GM21390 (cell line): ENCODE measurements at regions not wholly inside any gene's neighbourhood (a gene's known extent, or its start where the extent isn't known, plus 50 kb on each side); places are given as distances from the start of the nearest gene placed in this dataset.
A peak's percentile ranks its signal among the peaks of the same experiment; 100 is the strongest.
"Not testable (repeated sequence)": the region's sequence is repeated elsewhere in the genome, so short reads cannot be mapped to it uniquely, and the experiment has no call there.

Source experiments
- ATAC-seq: cut with Tn5 transposase; IDR thresholded peaks from one replicate; pipeline ENCODE4 v1.9.1; 2021; ENCODE audit not compliant: unreplicated experiment

DNA sequence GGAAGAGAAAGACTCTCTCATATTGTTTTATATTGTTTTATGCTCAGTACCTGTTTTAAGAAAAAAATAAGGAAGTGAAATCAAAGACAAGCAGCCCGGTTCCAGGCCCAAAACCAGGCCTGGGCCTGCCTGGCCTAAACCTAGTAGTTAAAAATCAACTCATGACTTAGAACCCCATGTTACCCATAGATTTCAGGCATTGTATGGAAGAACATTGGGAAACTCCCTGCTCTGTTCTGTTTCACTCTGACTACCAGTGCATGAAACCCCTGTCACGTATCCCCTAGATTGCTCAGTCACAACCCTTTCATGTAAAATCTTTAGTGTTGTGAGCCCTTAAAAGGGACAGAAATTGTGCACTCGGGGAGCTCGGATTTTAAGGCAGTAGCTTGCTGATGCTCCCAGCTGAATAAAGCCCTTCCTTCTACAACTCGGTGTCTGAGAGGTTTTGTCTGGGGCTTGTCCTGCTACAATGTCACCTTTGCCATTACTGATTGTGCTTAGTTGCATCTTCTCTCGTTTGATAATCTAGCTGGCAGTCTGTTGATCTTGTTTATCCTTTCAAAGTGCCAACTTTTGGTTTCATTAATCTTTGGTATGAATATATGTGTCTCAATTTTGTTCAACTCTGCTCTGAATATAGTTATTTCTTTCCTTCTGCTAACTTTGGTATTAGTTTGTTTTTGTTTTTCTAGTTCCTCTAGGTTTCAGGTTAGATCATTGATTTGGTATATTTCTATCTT is 842.8 kb upstream of the NDST4 start:
- ATAC-seq = not testable (repeated sequence)

DNA sequence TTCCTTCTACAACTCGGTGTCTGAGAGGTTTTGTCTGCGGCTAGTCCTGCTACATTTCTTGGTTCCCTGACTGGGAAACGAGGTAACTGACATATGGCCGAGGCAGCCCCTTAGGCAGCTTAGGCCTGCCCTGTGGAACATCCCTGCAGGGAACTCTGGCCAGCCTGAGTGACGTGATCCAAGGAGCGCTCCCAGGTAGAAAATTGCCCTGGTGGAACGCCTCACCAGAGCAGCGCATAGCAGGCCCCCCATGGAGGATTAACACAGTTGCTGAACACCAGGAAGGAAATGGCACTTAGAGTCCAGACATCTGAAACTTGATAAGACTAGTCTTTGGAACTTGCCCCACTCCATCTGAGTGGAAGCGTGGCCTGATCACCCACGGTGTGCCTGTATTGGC is 837.4 kb upstream of the NDST4 start:
- ATAC-seq = no peak

DNA sequence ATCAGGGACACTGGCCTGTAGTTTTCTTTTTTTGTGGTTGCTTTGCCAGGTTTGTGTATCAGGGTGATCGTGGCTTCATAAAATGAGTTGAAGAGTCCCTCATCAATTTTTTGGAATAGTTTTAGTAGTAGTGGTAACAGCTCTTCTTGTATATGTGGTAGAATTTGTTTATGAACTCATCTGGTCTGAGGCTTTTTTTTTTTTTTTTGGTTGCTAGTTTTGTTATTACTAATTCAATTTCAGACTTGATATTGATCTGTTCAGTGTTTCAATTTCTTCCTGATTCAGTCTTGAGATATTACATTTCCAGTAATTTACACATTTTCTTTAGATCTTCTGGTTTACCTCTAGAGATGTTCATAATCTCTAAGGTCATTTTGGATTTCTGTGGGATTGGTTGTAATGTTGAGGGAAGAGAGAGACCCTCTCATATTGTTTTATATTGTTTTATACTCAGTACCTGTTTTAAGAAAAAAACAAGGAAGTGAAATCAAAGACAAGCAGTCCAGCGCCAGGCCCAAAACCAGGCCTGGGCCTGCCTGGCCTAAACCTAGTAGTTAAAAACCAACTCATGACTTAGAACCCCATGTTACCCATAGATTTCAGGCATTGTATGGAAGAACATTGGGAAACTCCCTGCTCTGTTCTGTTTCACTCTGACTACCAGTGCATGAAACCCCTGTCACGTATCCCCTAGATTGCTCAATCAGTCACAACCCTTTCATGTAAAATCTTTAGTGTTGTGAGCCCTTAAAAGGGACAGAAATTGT is 836.7 kb upstream of the NDST4 start:
- ATAC-seq = peak; percentile 80

DNA sequence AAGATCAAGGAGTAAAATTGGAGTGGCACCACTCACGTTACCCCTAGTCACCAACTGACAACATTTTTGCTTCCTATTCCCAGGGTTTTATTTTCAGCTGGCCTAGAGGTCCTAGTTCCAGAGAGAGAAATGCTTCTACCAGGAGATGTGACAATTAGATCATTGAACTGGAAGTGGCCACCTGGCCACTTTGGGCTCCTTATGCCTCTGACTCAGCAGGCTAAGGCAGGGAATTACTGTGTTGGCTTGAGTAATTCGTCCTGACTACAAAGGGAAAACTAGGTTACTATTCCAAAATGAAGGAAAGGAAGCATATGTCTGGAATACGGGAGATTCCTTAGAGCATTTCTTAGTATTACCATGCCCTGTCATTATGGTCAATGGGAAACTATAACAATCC is 831.6 kb upstream of the NDST4 start:
- ATAC-seq = no peak

DNA sequence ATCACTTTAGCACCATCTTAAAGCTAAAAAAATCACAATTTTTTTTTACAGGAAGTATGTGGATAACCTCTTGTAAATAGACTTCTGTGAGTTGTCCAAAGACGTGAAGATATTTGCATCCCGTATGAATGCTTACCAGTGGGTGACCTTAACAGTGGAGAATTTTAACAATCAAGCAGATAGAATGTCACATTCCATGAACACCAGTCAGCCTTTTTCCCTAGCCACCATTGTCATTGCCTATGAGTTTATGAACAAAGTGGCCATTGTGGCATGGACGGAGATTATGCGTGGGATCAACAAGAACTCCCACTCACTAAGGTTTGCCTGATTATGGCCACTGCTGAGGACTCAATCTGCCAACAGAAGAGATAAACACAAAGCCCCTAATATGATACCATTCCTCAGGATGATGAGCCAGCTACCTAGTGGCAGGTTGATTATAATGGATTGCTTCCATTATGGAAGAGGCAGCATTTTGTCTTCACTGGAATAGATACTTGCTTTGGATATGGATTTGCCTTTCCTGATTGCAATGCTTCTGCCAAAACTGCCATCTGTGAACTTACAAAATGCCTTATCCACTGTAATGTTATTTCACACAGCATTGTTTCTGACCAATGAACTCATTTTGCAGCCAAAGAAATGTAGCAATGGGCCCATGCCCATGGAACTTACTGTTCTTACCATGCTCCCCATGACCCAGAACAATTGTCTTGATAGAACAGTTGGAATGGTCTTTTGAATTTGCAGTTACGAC is 830.9 kb upstream of the NDST4 start:
- ATAC-seq = no peak

DNA sequence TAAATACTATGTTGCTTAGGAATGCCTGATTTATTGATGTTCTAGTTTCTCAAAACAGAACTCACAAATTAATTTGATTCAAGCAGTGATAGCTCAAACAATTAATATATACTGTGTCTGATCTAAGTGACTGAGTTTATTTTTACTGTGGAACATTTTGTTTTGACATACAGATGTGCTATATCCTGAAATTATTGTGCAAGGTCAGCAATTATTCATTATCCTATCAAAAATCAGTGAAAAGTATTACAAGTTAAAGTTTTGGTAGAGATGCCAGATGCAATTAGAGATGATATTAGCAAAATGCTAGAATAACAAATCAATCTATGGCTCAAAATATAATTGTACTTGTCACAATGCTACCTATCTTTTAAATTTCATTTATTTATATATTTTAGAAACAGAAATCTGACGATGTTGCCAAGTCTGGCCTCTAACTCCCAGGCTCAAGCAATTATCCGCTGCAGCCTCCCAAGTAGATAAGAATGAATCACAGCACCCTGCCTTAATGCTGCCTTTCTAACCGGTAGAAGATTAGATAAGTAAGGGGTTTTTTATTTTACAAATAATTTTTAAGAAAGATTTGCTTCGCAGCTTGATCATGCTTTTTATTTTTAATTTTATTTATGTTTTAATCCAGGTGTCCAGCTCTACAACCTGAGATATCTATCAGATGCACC is 825.5 kb upstream of the NDST4 start:
- no peak for ATAC-seq

DNA sequence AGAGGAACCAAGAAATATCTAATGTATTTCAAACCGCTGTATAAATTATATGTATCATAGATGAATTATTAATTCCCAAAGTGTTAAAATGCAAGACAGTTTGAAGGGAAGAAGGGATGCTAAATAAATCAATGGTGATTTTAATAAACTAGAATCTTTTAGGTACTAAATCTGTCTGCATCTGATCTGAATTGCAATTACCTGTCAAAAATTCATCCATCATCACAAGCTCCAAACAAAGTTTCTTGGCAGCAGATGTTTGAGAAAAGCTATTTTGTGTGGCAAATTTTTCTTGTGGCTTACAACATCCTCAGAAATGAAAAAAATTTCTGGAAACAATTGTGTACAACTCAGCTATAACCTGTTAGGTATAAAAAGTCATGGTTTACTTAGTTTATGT is 816.0 kb upstream of the NDST4 start:
- ATAC-seq = no peak

DNA sequence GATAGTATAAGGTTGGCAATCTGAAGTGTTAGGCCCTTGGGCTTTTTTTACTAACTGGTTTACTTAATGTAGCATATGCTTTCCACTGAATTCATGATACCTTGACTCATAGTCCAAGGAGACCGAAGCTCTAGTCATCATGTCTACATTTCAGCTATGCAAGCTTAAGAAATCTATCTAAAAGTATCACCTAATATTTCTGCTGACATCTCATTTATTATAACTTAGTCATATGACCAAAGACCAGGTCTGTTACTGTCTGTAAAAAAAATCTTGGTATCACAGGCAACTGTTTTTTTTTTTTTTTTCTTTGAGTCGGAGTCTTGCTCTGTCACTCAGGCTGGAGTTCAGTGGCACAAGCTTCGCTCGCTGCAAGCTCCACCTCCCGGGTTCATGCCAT is 814.0 kb upstream of the NDST4 start:
- ATAC-seq = no peak

DNA sequence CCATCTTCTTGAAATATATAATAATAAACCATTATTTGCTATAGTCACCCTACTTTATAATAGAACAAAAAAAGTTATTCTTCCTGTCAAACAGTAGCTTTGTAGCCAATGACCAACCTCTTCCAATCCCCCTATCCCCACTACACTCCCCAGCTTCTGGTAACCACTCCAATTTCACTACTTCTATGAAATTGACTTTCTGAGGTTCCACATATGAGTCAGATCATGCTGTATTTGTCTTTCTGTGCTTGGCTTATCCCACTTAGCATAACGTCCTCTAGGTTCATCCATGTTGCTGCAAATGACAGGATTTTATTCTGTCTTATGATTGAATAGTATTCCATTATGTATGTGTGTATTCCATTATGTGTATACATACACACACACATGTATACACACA is 809.7 kb upstream of the NDST4 start:
- ATAC-seq = no peak

DNA sequence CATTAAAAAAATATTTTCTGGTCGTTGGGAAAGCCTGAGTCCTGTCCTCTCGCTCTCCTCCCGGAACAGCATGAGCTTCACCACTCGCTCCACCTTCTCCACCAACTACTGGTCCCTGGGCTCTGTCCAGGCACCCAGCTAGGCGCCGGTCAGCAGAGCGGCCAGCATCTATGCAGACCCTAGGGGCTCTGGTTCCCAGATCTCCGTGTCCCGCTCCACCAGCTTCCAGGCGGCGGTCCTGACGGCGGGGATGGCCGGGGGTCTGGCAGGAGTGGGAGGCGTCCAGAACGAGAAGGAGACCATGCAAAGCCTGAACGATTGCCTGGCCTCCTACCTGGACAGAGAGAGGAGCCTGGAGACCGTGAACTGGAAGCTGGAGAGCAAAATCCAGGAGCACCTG is 807.2 kb upstream of the NDST4 start:
- no peak for ATAC-seq

DNA sequence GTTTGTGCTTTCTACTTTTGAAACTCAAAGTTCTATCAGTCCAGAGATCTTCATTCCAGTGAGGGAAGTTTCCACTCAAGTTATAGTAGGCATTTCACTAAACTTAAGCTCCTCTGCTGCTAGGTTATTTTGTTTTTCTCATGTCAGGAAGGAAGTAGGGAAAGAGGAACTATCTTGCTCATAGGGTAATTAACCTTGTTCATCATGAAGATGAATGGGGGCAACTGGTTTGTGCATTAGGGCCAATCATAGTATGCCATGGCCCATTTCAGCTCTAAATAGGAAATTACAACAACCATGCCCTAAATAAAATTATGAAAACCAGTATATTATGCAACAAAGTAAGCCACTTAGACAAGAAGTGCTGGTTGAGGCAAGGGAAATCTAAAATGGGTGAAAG is 804.7 kb upstream of the NDST4 start:
- no peak for ATAC-seq

DNA sequence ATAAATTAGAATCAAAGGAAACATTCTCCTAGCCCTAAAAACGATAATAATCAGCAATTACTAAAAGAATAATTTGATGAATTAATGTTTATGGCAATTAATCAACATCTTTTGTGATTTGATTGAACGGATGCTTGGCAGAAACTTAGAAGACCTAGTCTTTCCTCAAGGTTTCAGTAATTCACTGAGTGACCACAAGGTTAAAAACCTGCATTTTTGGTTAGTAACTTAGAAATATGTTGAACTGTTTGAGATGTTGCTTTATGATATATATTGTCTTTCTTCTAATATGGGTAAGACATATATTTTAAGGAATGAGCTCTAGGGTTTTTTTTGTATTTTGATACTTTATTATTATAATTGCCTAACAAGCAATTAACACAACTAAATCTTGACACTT is 793.0 kb upstream of the NDST4 start:
- no peak for ATAC-seq

DNA sequence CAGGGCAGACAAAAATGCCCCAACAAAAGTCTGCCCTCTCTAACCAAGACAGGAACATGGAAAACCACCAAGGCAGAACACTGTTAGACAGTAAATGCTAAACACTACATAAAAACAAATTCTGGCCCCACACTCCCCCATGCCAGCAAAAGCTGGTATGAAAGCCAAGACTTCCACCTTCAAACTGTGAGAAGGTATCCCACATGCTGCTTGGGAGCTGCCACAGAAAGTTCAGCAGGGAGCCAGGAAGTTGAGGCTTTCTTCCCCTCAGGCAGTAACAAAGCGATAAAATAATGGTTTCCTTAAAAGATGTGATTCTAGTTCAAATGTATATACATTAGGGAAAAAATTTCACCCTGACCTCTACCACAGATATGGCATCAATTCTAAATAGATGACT is 770.4 kb upstream of the NDST4 start:
- ATAC-seq = no peak

DNA sequence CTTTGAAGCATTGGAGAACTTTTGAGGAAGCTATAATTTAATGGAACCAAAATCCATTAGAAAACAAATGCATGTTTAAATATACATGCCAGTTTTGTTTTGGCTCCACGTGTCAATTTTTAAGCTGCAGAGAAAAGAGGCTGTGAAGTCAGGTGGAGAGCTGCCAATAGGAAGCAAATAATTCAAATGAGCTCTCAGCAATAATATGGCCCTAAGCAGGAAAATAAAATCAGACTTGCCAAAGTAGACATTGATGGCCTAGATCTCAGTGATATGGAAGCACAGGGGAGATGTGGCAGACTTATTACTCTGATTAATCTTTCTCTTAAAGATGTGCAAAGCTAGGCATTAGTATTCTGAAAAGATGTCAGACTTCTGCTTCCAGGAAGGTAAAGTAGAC is 769.8 kb upstream of the NDST4 start:
- ATAC-seq = no peak

DNA sequence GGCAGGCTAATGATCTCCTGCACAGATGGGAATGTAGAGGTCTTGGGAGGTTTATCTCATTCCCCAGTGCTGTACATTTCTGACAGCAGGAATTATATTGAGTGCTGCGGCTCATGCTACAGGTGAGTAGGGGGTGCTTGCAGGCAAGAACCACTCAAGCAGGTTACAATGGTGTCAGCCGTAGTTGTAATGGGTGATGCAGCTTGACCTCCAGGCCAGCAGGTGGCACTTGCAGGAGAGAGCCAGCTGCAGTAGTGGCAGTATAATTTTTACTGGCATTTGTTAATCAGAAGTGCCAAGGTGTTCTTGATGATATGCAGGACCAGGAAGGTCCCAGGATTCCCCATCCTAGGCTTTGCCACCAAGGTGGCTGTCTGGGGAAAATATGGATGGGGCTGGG is 759.6 kb upstream of the NDST4 start:
- ATAC-seq = no peak

DNA sequence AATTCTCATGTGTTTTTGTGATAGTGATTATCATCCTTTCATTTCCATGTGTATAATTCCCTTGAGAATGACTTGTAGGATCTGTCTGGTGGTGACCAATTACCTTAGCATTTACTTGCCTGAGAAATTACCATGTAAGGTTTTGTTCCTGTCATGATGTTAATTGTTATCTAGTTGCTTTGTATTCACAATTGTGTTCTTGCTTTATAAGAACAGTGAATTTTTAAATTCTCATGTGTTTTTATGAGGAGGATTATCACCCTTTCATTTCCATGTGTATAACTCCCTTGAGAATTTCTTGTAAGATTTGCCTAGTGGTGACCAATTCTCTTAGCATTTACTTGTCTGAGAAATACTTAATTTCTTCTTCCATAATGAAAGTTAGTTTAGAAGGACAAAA is 758.2 kb upstream of the NDST4 start:
- ATAC-seq = no peak

DNA sequence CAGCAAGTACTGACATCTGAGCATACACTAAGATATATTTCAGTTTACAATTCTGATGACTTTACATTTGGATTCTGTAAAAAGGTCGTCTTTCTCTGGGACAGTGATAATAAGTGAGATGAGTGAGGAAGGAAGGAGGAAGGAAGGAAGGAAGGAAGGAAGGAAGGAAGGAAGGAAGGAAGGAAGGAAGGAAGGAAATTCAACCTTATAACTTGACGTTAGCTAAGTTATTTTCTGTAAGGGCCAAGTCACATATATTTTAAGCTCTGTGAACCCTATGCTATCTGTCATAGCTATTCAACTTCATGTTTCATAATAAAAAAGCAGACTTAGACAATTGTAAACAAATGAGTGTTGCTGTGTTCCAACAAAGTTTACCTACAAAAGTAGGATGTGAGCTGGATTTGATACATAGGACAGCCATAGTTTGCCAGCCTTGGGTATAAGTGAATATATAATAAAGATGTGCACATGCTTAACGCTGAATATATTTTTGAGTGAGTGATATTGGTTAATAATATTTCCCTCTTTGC is 753.0 kb upstream of the NDST4 start:
- no peak for ATAC-seq

DNA sequence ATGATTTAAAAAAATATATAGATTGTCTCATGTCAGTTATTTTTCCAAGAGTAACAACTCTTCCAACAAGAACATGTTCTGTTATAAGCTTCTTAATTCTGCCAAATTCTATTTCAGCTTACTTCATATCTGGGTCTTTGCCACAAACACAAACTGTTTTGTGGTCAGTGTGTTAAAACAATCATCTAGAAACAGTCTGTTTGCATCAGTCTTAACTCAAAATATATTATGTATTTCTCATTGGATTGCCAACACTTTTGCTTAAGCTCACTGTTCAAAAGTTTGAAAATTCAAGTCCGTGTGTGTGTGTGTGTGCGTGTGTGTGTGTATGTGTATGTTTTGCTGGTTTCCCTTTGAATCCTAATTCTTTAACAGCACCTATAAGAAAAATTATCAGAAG is 752.3 kb upstream of the NDST4 start:
- no peak for ATAC-seq

DNA sequence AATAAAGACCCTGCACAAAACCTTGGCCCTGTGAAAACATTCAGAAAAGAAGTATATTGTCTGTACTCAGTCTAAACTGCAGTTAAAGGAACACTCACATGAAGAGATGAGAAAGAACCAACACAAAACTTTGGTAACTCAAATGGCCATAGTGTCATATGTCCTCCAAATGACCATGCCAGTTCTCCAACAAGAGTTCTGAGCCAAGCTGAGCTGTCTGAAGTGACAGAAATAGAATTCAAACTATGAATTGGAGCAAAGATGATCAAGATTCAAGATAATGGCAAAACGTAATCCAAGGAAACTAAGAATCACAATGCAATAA is 739.3 kb upstream of the NDST4 start:
- ATAC-seq = peak; percentile 7

DNA sequence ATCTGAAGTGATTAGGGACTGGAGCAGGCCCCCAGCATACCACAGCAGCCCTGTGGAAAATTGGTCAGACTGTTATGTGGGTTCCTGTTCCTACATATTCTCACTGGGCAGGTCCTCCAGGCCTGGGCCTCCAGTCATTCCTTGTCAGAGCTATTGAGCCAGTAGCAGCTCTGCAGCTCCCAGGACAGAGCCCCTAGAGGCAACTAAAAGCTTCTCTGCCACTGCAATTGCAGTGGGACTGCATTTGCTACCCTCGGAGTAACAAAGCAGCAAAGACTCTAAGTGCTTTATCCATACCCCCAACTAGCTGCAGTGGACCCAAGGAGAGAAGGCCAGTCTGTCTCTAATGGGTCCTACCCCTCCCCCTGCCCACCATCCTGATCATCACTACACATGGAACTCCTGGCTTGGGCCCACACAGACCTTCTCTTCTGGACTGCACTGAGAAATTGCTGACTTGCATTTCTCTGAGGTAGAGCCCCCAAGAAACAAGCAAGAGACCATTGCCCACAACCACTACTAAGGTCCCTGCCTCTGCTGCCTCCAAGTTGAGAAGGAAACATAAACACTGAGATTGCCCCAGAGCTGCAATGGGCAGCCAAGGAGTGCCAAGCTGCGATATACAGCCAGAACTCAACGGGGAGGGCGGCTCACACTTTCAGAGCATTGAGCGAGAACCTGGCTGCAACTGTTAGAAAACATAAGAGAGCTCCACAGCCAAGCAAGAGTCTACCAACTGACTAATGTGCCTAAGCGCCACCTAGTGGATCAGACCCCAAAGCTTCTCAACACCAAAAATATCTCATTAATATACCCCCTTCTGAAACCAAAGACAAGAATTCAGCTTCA is 738.7 kb upstream of the NDST4 start:
- peak; percentile 90 for ATAC-seq
